ENCODE measurements at regions not wholly inside any gene's neighbourhood (a gene's known extent, or its start where the extent isn't known, plus 50 kb on each side); places are given as distances from the start of the nearest gene placed in this dataset.

GRCh38 chr18:56453631-56454030 lies 184.8 kb downstream of the TXNL1 start:
- Histone ChIP-seq H3K36me3 (no peaks in the 10 kb centered on the region), H3K9me3 (no peaks in the 10 kb centered on the region), H3K27ac (no peak overlapping the region), H3K27me3 (no peaks in the 10 kb centered on the region), H3K4me1 (peaks cover 0 to 4% (median under 1%) of the 10 kb centered on the region in 12 donors), H3K4me3 (no peak overlapping the region)
- no peak for DNase-seq
- WGBS, 4 donors: 75 to 85% (median 81%) methylated on average over 3 of the region's 3 CpGs
- TF ChIP-seq CTCF (IDR thresholded peaks at IDR 0.05) (no peak), POLR2A (IDR thresholded peaks at IDR 0.05) (no peak)
- ATAC-seq: no peak
- intact Hi-C loops (cut with DNase I): loop anchor here in 1 of 10 donors (10.0 kb wide), 2 partner anchors 121 to 369 kb away; no protein-coding TSS in a partner anchor

GRCh38 chr18:56451188-56451587 lies 187.2 kb downstream of the TXNL1 start:
- intact Hi-C loops (cut with DNase I): loop anchor here in 1 of 10 donors (10.0 kb wide), 2 partner anchors 124 to 366 kb away; no protein-coding TSS in a partner anchor
- H3K4me3 ChIP-seq: no peak overlapping the region
- no peak for DNase-seq
- H3K4me1 ChIP-seq: peaks cover 0 to 14% (median 5%) of the 10 kb centered on the region in 12 donors
- no peaks in the 10 kb centered on the region for H3K36me3 ChIP-seq
- no peak overlapping the region for H3K27ac ChIP-seq
- TF ChIP-seq POLR2A (IDR thresholded peaks at IDR 0.05): no peak
- TF ChIP-seq CTCF (IDR thresholded peaks at IDR 0.05): no peak
- no peaks in the 10 kb centered on the region for H3K27me3 ChIP-seq
- 70 to 75% (median 72%) methylated on average over 1 of the region's 1 CpG for WGBS, 4 donors
- no peaks in the 10 kb centered on the region for H3K9me3 ChIP-seq
- ATAC-seq: no peak

GRCh38 chr18:56448751-56449150 lies 189.6 kb downstream of the TXNL1 start:
- H3K27ac ChIP-seq: no peak overlapping the region
- no peaks in the 10 kb centered on the region for H3K36me3 ChIP-seq
- H3K4me1 ChIP-seq: peaks cover 0 to 15% (median 6%) of the 10 kb centered on the region in 12 donors
- DNase-seq (no peak), ATAC-seq (no peak)
- no peak overlapping the region for H3K4me3 ChIP-seq
- H3K9me3 ChIP-seq: no peaks in the 10 kb centered on the region
- no peaks in the 10 kb centered on the region for H3K27me3 ChIP-seq
- WGBS, 4 donors: 77 to 85% (median 80%) methylated on average over 5 of the region's 5 CpGs
- no peak for TF ChIP-seq POLR2A (IDR thresholded peaks at IDR 0.05)
- no peak for TF ChIP-seq CTCF (IDR thresholded peaks at IDR 0.05)
- intact Hi-C loops (cut with DNase I): loop anchor here in 1 of 10 donors (10.0 kb wide), 1 partner anchor 244 kb away; no protein-coding TSS in a partner anchor

- H3K4me1 ChIP-seq: peaks cover 0 to 23% (median 7%) of the 10 kb centered on the region in 12 donors
- no peak for DNase-seq
- no peak for ATAC-seq
- TF ChIP-seq POLR2A (IDR thresholded peaks at IDR 0.05) (no peak), CTCF (IDR thresholded peaks at IDR 0.05) (no peak)
- 84 to 91% (median 87%) methylated on average over 6 of the region's 6 CpGs for WGBS, 4 donors
- no peak overlapping the region for H3K4me3 ChIP-seq
- no peak overlapping the region for H3K27ac ChIP-seq
- intact Hi-C loops (cut with DNase I): loop anchor here in 1 of 10 donors (10.0 kb wide), 1 partner anchor 241 kb away; no protein-coding TSS in a partner anchor
- no peaks in the 10 kb centered on the region for H3K36me3 ChIP-seq
- H3K27me3 ChIP-seq: no peaks in the 10 kb centered on the region
- H3K9me3 ChIP-seq: peaks cover 0 to 20% (median 0%) of the 10 kb centered on the region in 12 donors
Observed at GRCh38 chr18:56445422-56445821, 193.0 kb downstream of the TXNL1 start.
